ENCODE measurements at regions not wholly inside any gene's neighbourhood (a gene's known extent, or its start where the extent isn't known, plus 50 kb on each side); places are given as distances from the start of the nearest gene placed in this dataset.
A peak's percentile ranks its signal among the peaks of the same experiment; 100 is the strongest.
"Not testable (repeated sequence)": the region's sequence is repeated elsewhere in the genome, so short reads cannot be mapped to it uniquely, and the experiment has no call there.

DNA sequence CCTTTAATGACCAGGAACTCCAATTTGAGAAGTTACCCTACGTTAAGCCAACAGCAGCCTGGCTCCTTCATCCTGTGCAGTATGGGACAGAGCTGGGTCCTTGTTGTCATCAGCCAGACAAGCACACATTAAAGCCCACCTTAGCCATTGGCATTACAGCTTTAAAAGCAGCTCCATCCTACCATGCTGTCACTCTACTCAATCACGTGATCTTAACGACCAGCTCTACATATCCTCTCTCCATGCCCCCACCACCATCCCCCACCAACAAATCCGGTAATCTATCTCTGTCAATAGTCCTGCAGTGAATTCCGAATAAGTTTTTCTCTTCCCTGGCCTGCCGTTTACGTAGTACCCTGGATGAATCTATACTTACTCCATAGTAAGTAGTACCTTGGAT is 82.9 kb upstream of the DGKG start:
- no peak overlapping the region for H3K4me3 ChIP-seq
- H3K27me3 ChIP-seq: no peaks in the 10 kb centered on the region
- no peak overlapping the region for H3K27ac ChIP-seq
- no peaks in the 10 kb centered on the region for H3K4me1 ChIP-seq (replicated peaks in 1 of 2)
- no peak for TF ChIP-seq POLR2A (IDR thresholded peaks at IDR 0.05)
- TF ChIP-seq, protein P1, sequence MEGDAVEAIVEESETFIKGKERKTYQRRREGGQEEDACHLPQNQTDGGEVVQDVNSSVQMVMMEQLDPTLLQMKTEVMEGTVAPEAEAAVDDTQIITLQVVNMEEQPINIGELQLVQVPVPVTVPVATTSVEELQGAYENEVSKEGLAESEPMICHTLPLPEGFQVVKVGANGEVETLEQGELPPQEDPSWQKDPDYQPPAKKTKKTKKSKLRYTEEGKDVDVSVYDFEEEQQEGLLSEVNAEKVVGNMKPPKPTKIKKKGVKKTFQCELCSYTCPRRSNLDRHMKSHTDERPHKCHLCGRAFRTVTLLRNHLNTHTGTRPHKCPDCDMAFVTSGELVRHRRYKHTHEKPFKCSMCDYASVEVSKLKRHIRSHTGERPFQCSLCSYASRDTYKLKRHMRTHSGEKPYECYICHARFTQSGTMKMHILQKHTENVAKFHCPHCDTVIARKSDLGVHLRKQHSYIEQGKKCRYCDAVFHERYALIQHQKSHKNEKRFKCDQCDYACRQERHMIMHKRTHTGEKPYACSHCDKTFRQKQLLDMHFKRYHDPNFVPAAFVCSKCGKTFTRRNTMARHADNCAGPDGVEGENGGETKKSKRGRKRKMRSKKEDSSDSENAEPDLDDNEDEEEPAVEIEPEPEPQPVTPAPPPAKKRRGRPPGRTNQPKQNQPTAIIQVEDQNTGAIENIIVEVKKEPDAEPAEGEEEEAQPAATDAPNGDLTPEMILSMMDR (IDR thresholded peaks at IDR 0.05): no peak
- no peaks in the 10 kb centered on the region for H3K36me3 ChIP-seq (replicated peaks in 1 of 2)
- WGBS, 4 donors: 77 to 80% (median 79%) methylated on average over 7 of the region's 7 CpGs
- DNase-seq: no peak
- intact Hi-C loops (cut with DNase I): no loop called here
- no peaks in the 10 kb centered on the region for H3K9me3 ChIP-seq (replicated peaks in 1 of 3)

DNA sequence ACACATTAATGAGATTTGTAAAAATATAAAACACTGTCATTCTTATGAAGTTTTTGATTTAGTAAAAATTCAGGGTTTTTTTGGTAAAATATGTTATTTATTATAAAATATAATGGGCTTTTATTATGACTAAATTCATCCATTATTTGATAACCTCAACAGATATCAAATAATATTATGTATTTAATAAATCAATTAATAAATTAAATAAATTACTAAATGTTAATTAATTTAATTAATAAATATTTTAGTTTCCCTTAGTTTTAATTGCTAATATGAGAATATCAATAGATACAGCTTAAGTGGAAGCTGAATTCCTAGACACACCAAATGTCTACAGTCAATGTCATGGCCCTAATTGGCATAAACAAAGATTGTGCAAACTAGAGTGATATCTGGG is 82.3 kb upstream of the DGKG start:
- no peaks in the 10 kb centered on the region for H3K36me3 ChIP-seq (replicated peaks in 1 of 2)
- DNase-seq: no peak
- no peak overlapping the region for H3K27ac ChIP-seq
- no peak overlapping the region for H3K4me3 ChIP-seq
- H3K27me3 ChIP-seq: no peaks in the 10 kb centered on the region
- TF ChIP-seq, protein P1 (IDR thresholded peaks at IDR 0.05): no peak
- TF ChIP-seq POLR2A (IDR thresholded peaks at IDR 0.05): no peak
- H3K4me1 ChIP-seq (replicated peaks in 1 of 2): no peaks in the 10 kb centered on the region
- H3K9me3 ChIP-seq (replicated peaks in 1 of 3): no peaks in the 10 kb centered on the region
- intact Hi-C loops (cut with DNase I): no loop called here

DNA sequence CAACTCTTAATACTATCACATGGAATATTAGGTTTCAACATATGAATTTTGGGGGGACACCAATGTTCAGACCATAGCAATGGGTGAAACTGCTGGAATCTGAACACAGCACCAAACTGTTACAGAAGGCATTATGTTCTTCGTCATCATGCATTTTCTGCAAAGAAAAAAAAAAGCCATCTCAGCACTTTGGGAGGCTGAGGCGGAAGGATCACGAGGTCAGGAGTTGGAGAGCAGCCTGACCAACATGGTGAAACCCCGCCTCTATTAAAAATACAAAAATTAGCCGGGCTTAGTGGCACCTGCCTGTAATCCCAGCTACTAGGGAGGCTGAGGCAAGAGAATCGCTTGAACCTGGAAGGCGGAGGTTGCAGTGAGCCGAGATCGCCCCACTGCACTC is 80.9 kb upstream of the DGKG start:
- H3K27ac ChIP-seq; H3K36me3 ChIP-seq (replicated peaks in 1 of 2); H3K27me3 ChIP-seq; H3K9me3 ChIP-seq (replicated peaks in 1 of 3); H3K4me3 ChIP-seq; H3K4me1 ChIP-seq (replicated peaks in 1 of 2); DNase-seq; intact Hi-C loops (cut with DNase I): not testable (repeated sequence)
- 79 to 88% (median 85%) methylated on average over 9 of the region's 9 CpGs for WGBS, 4 donors

DNA sequence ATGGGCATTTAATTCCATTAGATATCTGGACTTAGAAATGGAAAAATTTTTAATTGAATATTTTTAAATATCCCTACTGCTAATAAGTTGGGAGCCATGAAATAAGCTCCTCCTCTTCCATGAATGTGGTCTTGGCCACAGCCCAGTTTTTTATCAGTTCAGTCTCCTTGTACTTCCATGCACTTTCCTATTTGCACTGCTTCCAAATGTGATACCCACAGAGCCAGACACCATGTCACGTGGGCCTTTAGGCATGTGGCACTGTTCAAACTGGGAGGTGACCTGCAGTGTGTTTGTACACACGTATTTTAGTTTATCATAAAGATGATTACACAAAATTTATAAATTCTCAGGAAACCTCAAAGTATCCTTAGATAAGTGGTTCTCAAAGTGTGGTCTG is 80.1 kb upstream of the DGKG start:
- 33 to 45% (median 38%) methylated on average over 2 of the region's 2 CpGs for WGBS, 4 donors
- Histone ChIP-seq H3K4me1 (replicated peaks in 1 of 2) (no peaks in the 10 kb centered on the region), H3K27ac (no peak overlapping the region), H3K36me3 (replicated peaks in 1 of 2) (no peaks in the 10 kb centered on the region), H3K9me3 (replicated peaks in 1 of 3) (no peaks in the 10 kb centered on the region), H3K4me3 (no peak overlapping the region), H3K27me3 (no peaks in the 10 kb centered on the region)
- TF ChIP-seq, protein P1 (IDR thresholded peaks at IDR 0.05): no peak
- no peak for TF ChIP-seq POLR2A (IDR thresholded peaks at IDR 0.05)
- intact Hi-C loops (cut with DNase I): no loop called here
- DNase-seq: peak in 3 of 7 donors; percentile 50 to 67 (median 53)

DNA sequence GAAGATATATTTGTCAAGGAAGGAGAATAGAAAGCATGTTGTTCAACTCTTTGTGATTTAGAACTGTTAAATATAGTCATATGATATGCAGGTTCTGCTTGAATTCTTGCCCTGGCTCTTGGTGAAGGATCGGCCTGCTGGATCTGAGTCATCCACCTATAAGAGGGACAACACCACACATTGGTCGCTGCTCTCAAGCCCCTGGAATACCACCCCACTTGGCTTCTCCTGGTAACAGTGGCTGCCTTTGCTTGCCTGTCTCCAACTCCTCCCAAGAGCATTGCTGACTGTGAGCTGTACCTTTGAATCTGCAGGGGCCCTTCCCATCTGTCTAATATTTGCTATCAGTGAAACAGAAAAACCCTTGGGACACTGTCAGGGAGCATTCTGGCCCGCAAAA is 78.9 kb upstream of the DGKG start:
- TF ChIP-seq, protein P1 (IDR thresholded peaks at IDR 0.05): no peak
- TF ChIP-seq POLR2A (IDR thresholded peaks at IDR 0.05): no peak
- DNase-seq: no peak
- Histone ChIP-seq H3K36me3 (replicated peaks in 1 of 2) (no peaks in the 10 kb centered on the region), H3K27ac (no peak overlapping the region), H3K4me1 (replicated peaks in 1 of 2) (no peaks in the 10 kb centered on the region), H3K4me3 (no peak overlapping the region), H3K9me3 (replicated peaks in 1 of 3) (no peaks in the 10 kb centered on the region), H3K27me3 (no peaks in the 10 kb centered on the region)
- WGBS, 4 donors: 74 to 87% (median 84%) methylated on average over 3 of the region's 3 CpGs
- intact Hi-C loops (cut with DNase I): no loop called here

Measured in adrenal gland (tissue), 9 donors.